Bone marrow (tissue), 2 donors: ENCODE measurements at regions not wholly inside any gene's neighbourhood (a gene's known extent, or its start where the extent isn't known, plus 50 kb on each side); places are given as distances from the start of the nearest gene placed in this dataset.
"Not testable (repeated sequence)": the region's sequence is repeated elsewhere in the genome, so short reads cannot be mapped to it uniquely, and the experiment has no call there.

ENCODE experiments used
- DNase-seq, 2 donors: peaks; one replicate each; lab custom pipeline; 2025; lab: John Stamatoyannopoulos, UW

DNA sequence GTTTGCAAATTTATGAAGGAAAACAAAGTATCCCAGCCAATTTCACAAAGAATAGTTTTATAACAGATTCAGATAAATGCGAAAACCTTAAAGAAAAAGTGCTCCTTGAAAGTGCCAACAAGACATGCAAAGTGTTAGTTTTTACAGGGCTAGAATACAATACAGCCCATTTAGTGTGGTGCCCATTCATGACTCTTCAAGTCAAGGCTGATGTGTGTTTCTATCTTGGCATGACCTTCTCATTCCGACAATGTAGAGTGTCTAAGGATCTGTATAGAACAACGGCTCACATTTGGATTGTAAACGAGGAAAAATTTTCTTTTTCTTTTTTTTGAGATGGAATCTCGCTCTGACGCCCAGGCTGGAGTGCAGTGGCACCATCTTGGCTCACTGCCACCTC, 205.2 kb upstream of the SEMA6A start:
- DNase-seq, result no peak

DNA sequence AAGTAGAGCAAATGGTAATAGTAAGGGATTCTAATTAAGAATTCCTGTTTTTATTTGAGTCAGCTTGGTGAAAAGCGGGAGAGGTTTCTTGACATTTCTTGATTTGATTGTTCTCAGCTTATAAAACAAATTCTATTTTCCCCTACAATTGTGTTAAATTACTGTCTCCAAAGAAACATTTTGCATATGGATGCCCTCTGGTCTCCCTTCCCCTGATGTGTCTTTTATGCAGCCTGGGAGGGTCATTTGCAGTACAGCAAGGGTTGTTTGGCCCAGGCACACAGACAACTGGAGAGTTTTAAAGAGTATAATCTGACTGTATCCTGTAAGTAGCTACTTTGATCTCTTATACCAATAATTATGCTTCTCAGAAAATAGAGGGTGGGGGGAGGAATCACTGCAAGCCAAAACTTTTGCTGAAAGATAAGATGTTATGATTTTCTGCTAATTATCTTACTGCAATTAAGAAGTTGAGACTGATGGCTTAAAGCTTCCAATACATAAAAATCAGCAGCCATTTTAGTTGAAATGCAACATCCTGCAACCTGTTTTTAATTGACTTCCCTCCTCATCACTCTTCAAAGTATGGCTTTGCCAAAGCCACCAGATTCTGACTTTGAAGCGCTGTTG, 204.1 kb upstream of the SEMA6A start:
- no peak for DNase-seq

DNA sequence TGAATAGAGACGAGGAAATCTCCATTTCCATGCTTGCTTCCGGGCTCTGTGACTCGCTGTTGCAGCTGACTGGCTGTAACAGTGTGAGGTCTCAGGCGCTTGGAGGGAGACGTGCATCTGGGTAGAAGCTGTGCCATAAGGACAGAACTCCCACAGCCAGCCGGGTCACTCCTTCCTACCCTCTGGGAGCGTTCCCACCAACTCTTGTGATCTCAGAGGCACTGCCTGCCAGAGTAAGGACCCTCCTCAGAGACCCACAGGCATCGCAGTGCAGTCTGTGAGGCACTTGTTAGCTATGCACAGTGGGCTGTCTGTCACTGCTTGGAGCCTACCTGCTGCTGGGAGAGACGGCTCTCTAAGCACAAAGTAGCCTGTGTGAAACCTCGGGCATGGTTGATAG, 203.4 kb upstream of the SEMA6A start:
- no peak for DNase-seq

DNA sequence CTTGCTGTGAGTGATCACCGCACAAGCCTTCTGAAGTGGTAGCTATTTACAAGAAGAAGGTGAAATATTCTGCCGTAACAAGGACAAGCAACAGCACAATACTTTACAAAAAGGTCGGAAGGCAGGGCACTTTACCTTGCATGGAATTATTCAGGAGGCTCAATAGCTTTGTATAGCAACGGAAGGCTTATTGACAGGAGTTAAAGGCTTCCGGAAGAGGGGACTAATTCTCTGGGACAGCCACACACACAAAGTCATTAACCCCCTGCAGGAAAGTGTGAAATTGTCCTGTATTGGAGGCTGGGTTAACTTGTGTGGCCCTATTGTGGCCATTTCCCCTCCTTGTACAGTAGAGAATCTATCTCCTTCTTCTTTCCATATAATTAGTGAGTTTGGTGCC, 199.3 kb upstream of the SEMA6A start:
- no peak for DNase-seq

DNA sequence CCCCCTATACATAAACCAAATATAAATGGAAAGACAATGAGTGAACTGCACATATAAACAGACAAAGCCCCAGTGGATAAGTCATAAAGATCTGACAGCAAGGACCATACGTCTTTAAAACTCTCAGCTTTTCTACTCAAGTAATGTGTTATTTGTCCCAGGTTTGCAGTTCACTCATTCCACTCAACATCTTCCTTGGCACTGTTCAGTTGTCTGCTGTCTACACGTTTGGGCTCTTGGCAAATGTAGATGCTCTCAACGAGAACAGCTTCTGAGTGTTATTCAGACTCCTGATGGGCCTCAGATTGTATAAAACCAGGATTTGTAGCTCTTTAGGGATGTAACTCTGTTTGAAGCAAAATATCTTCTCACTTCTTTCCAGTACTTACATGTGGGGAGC, 198.2 kb upstream of the SEMA6A start:
- DNase-seq, result no peak

DNA sequence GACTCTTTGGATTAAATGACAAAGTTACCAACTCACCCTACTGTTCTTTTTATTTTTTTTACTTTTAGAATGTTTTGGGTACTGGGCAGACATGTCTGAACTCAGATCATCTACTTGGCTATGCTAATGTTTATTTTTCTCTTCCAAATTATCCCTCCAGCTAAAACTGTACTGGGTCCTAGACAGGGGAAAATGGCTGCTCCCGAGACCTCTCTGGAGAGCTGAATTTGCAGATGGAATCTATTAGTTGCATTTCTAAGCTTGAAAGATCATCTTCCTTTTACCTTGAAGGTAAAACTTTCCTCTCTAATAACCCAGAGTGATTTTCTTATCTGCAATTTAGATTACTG, 197.5 kb upstream of the SEMA6A start:
- no peak for DNase-seq

DNA sequence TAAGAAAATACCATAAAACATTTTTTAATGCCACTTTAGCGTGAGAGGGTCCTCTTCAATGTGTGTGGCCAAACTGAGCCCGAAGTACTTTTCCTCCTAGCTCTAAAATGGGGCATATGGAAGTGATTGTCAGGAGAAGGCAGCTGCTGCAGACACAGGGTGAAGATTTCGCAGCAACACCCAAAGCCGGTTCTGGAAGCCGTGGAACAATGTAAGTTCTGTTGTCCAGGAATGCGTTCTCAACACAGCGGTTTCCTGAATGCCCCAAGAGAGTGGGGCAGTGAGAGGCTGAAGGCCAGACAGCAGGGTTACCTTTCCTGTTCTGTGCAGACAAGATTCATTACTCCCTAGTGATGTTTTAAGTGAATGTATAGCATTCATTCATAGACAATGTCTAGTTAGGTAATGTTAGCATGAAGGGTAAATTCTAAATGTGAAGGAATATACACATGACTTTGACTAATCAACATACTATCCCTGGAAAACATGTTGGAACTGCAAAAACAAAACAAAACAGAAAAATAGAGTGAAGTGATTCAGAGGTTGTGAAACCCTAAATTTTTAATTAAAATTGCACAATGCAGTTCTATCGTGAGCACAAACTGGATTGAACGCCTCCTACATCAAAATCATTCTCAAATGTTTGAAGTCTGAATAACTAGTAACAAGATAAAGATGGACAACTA, 197.0 kb upstream of the SEMA6A start:
- no peak for DNase-seq

DNA sequence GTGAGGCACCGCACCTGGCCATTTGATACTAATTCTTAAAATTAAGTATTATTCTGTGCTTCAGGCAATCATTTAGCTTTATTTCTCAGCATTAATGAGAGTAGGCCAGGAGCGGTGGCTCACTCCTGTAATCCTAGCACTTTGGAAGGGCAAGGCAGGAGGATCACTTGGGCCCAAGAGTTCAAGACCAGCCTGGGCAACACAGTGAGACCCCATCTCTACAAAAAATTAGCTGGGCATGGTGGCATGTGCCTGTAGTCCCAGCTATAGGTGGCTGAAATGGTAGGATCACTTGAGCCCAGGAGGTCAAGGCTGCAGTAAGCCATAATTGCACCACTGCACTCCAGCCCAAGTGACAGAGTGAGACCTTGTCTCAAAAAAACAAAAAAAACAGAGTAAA, 195.3 kb upstream of the SEMA6A start:
- DNase-seq, result not testable (repeated sequence)

DNA sequence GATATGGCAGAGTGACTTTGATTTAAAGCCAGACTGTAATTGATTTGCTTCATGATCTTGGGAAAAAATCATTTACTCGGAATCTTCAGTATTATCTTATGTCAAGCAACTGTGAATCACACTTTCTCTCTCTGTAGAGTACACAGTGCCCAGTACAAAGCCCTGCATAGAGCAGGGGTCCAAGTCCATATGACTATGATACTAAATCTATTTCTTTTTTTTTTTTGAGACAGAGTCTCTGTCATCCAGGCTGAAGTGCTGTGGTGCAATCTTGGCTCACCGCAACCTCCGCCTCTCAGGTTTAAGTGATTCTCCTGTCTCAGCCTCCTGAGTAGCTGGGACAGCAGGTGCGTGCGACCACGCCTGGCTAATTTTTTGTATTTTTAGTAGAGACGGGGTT, 194.8 kb upstream of the SEMA6A start:
- no peak for DNase-seq

DNA sequence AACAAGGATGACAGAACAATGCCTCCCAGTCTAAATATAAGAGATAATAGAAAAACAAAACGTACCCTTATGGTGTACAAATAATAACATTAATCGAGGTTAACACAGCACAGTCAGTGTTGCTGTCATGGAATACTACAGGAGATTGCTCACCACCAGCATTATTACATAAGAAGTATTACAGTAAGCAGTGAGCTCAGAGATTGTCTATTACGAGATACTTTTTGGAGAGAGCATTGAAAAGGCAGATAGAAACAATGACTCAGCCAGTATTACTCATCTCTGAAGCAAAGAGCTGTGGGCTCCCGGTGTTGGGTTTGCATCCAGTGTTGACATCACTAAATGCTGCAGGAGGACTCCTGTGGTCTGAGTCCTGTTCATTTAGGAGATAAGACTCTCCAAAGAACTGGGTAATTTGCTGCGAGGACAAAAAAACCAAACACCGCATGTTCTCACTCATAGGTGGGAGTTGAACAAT, 191.9 kb upstream of the SEMA6A start:
- DNase-seq, result no peak

DNA sequence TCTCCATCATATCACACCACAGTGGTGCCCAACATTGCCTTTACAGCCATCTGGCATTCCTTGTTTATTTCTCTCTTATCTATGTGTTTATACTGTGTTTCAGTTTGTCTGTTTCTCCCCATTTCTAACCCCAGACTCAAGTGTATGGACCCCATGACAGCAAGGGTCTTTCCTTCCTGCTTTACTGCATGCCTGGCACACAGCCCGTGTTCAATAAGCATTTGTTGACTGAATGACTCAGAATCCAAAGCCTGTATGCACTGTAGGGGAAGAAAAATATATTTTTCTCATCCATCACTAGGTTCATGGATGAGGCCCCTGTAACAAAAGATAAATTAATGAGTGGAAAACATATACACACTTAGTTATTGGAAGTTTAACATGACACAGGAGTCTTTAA, 190.8 kb upstream of the SEMA6A start:
- DNase-seq, result no peak

DNA sequence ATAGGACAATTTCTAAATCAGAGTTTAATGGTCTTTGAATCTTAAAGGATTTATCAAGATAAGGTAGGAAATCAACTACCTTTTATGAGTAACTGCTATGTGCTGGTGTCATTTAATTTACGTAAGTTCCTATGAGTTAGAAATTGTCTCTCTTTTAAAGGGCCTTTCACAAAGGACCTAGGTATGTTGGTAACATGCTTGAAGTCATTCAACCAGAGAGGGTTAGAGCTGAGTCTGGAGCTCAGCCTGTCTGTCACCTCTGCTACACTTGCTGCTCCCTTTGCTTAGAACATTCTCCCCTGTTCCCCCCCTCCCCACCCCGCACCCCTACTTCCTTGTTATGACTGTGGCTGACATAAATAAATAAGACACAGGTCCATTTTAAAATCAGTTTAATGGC, 190.3 kb upstream of the SEMA6A start:
- DNase-seq, result no peak

DNA sequence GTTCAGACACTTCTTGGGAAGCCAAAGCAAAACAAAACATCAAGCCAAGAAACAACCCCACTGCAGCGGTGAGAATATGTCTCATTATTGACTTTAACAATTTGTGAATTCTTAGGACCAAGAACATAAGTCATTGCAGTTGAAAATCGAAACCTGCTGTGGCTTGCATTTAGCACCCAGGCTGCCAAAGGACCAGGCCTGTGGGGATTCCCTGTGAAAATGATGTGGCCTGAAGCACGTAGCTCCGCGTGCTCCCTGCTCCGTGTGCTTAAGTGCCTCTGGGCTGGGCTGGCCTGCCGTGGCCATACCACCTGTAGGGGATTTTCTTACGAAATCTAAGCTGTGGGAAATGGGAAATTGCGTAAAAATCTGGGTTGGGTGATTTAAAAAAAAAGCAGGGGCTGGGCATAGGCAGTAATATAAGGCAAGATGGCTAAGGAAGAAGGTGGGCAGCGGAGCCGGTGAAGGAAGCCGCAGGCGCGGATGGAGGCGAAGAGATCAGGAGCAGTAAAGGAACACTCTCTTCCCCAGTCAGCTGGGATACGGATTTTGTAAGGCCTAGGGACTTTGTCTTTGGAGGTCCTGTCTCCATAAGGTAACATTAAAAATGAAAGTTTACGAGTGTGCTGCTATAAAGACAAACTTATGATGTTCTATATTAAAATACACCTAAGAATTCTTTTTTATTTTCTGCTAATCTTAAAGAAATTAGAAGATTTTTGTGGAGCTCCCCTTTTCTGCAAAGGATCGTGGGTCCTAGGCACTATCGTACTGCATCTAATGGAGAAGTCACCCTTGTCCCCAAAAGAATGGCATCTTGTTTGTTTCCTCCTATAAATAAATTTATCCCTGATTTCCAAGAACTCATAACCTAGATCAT, 189.6 kb upstream of the SEMA6A start:
- DNase-seq, result no peak

DNA sequence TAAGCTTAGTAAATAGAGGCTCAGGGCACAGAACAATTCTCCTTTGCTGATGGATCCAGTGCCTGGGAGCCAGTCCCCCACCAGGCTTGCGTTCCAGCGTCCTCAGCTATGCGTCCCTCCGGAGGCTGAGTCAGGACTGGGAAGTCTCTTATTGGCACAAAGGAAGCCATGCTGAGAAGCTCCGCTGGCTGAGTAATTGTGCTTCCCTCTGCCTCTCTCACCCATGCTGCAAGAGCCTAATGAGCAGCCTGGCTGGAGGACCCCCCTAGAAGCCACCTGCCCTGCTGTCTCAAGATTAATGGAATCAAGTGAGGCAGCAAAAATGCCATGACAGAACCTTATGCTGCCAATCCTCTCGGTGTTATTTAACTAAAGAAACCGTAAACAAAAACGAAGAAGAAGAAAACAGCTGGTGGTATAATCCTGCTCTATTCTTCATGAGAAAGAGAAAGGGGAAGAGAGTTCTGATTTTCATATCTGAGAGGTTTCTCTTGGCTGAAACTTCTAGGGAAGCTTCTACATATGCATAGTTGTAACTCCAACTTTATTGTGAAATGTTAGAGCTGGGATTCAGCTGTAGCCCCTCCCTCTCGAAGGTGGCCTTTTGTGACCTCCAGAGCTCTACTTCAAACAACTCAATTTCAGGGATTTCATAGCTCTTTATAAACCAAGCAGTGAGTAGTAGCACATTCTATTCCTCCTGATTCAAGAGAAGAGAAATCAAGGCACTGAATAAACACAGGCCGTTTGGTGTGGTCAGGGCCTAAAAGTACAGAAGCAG, 185.4 kb upstream of the SEMA6A start:
- no peak for DNase-seq

DNA sequence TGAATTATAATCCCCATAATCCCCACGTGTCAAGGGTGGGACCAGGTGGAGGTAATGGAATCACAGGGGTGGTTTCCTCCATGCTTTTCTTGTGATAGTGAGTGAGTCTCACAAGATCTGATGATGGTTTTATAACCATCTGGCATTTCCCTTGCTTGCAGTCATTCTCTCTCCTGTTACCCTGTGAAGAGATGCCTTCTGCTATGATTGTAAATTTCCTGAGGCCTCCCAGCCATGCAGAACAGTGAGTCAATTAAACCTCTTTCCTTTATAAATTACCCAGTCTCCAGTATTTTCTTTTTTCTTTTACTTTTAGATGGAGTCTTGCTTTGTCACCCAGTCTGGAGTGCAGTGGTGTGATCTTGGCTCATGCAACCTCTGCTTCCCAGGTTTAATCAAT, 182.7 kb upstream of the SEMA6A start:
- DNase-seq, result no peak

DNA sequence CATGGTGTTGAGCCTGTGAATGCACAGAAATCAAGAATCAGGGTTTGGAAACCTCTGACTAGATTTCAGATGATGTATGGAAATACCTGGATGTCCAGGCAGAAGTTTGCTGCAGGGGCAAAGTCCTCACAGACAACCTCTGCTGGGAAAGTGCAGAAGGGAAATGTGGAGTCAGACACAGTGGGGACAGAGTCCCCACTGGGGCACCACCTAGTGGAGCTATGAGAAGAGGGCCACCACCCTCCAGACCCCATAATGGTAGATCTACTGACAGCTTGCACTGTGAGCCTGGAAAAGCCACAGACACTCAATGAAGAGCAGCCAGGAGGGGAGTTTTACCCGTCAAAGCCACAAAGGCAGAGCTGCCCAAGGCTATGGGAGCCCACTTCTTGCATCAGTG, 181.9 kb upstream of the SEMA6A start:
- no peak for DNase-seq

DNA sequence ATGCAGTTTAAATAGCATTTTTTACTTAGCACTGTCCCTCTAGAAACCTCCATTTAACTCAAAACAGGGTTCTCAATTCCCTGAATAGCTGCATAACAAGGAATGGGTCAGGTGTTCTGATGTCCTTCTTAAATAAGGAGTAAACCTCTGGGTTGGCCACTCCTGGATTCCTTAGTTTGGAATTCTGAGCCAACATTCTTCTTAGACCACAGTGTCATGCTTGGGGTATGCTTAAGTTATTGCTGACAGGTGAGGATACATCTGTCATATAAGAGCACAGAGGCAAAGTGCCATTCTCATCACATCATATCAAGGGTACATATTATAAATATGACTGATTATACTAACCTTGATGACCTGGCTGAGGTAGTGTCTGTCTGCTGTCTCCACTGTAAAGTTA, 179.9 kb upstream of the SEMA6A start:
- no peak for DNase-seq

DNA sequence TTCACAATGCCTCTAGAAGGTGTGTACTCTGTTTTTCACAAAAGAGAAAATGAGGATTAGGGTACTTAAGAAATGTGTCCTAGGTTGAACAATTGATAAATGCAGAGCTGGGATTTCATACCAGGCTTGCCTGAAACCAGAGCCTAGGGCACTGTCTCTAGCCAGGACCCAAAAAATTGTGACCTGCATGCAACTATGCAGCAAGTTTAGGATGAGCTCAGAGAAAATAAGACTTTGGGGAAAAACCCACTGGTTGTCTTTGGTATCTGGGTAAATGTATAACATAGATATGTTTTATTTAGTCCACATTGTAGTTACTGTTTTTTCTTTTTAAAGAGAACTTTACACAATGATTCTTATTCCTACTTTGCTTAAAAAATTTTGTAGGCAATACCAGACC, 177.1 kb upstream of the SEMA6A start:
- DNase-seq, result no peak

DNA sequence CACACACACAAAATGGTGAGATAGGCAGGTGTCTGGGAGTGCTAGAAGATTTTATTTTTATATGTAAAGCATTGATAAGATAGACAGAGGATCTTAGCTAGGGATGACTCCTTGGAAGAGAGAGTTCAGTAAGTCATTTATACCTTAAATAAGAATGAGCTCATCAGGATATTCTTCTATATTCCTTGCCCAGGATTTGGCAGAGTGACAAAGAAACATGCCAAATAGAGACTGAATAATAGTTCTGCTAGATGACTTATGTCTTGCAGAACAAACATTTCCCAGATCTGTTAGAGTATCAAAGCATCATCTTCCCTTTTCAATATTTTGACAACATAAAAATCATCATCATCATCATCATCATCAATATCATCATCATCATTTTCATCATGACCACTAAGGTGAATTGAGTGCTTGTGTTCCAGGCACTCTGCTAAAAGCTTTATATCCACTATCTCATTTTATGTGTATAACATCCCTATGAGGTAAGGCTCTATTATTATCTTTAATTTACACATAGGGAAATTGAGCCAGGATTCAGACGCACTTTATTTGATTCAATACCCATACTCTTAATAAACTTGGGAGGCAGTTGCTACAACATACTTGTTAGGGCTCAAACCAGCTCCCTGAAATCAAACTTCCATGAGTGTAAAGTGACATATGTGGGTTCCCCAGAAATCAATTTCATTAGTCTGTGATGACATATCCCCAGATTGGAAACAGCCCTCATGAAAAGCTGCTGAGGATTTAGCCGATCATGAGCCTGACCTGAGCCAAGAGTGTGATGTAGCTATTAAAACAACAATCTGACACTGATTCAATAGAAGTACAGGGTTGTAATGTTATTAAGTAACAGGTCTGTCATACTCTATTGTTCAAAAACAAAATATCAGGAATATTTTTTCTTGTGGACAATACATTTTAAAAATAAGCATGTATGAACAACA, 176.3 kb upstream of the SEMA6A start:
- no peak for DNase-seq

DNA sequence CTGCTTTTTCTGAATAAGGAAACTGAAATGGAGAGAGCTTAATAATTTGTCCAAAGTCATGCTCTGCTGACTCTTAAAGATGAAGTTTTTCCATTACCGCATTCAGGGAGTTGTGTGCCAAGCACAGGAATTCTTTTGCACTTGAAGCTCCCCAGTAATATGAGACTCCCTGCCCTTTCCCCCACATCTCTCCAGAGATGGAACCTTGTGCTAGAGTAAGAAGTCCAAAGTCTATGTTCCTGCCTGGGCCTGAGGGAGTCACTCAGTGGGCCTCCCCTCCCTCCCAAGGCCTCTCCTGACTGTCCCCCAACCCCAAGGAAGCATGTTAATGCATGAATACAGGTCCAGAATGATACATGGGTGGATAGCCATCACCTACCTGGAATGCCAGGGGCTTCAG, 173.3 kb upstream of the SEMA6A start:
- no peak for DNase-seq

DNA sequence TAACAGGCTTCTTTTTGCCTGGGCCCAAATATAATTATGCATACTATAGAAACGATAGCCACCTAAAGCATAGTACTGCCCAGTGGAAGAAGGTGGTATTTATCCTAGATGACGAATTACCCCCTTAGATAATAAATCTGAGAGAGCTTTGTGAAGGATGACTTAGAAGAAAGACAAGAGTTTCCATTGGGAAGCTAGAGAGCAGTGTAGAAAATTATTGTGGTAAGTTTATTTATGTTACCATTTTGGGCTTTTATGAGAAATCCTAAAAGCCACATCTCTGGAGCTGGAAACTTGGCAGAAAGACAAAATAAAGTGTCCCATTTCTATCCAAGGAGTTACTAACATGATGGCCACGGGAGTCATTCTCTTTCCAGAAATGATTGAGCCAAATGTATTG, 172.0 kb upstream of the SEMA6A start:
- no peak for DNase-seq
